Superior temporal gyrus (tissue), 1 donor: ENCODE measurements at regions not wholly inside any gene's neighbourhood (a gene's known extent, or its start where the extent isn't known, plus 50 kb on each side); places are given as distances from the start of the nearest gene placed in this dataset.

Experiments
- DNase-seq: peaks from one replicate; pipeline ENCODE4 v3.0.0-alpha.2; 2016; ENCODE audit errors: extremely low spot score

GRCh38 chr11:128089962-128090361 lies 497.4 kb downstream of the ETS1 start:
- no peak for DNase-seq

GRCh38 chr11:128086794-128087193 lies 500.6 kb downstream of the ETS1 start:
- DNase-seq = no peak

- no peak for DNase-seq
These were observed 502.1 kb downstream of the ETS1 start for GRCh38 chr11:128085276-128085675.

GRCh38 chr11:128082574-128082973 lies 504.8 kb downstream of the ETS1 start:
- no peak for DNase-seq

GRCh38 chr11:128069665-128070064 lies 517.7 kb downstream of the ETS1 start:
- no peak for DNase-seq

- DNase-seq = no peak
These were observed 519.6 kb downstream of the ETS1 start for GRCh38 chr11:128067780-128068179.

- no peak for DNase-seq
These were observed 521.0 kb downstream of the ETS1 start for GRCh38 chr11:128066399-128066798.

GRCh38 chr11:128061281-128061871 lies 526.0 kb downstream of the ETS1 start:
- DNase-seq = no peak

GRCh38 chr11:128058580-128059208 lies 528.7 kb downstream of the ETS1 start:
- no peak for DNase-seq

- no peak for DNase-seq
These were observed 529.5 kb downstream of the ETS1 start for GRCh38 chr11:128057786-128058395.

GRCh38 chr11:128055576-128056217 lies 531.7 kb downstream of the ETS1 start:
- DNase-seq = no peak

- no peak for DNase-seq
These were observed 533.1 kb downstream of the ETS1 start for GRCh38 chr11:128053981-128054931.

GRCh38 chr11:128052912-128053641 lies 534.3 kb downstream of the ETS1 start:
- DNase-seq = no peak

GRCh38 chr11:128048121-128048520 lies 539.2 kb downstream of the ETS1 start:
- no peak for DNase-seq

- DNase-seq = no peak
These were observed 540.3 kb downstream of the ETS1 start for GRCh38 chr11:128047026-128047425.

- no peak for DNase-seq
These were observed 541.1 kb downstream of the ETS1 start for GRCh38 chr11:128046213-128046612.

GRCh38 chr11:128045094-128045725 lies 542.1 kb downstream of the ETS1 start:
- DNase-seq = no peak

GRCh38 chr11:128042290-128042751 lies 545.0 kb downstream of the ETS1 start:
- no peak for DNase-seq

- DNase-seq = no peak
These were observed 546.8 kb downstream of the ETS1 start for GRCh38 chr11:128040603-128041002.
